ENCODE measurements at regions not wholly inside any gene's neighbourhood (a gene's known extent, or its start where the extent isn't known, plus 50 kb on each side); places are given as distances from the start of the nearest gene placed in this dataset.

DNA sequence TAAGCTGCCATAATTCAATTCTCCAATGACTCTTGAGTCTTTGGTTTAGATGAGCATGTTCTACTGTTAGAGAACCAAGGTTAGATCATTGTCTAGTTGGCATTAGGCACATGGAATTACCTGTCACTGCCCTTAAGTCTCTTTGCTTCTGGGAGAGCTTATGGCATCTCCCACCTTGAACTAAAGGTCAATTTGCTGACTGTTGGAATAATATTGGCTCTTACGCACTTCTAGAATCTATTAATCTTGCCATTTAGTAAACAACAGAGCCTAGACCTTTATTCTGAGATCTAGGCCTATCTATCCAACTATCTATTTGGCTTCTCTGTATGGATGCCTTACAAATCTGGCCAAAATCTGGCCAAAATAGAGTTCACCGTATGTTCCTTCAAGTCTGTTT is 232.0 kb downstream of the STK31 start:
- TF ChIP-seq, protein P1, sequence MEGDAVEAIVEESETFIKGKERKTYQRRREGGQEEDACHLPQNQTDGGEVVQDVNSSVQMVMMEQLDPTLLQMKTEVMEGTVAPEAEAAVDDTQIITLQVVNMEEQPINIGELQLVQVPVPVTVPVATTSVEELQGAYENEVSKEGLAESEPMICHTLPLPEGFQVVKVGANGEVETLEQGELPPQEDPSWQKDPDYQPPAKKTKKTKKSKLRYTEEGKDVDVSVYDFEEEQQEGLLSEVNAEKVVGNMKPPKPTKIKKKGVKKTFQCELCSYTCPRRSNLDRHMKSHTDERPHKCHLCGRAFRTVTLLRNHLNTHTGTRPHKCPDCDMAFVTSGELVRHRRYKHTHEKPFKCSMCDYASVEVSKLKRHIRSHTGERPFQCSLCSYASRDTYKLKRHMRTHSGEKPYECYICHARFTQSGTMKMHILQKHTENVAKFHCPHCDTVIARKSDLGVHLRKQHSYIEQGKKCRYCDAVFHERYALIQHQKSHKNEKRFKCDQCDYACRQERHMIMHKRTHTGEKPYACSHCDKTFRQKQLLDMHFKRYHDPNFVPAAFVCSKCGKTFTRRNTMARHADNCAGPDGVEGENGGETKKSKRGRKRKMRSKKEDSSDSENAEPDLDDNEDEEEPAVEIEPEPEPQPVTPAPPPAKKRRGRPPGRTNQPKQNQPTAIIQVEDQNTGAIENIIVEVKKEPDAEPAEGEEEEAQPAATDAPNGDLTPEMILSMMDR (IDR thresholded peaks at IDR 0.05): no peak
- no peak for TF ChIP-seq POLR2A (IDR thresholded peaks at IDR 0.05)
